HepG2 (cell line): ENCODE measurements at regions not wholly inside any gene's neighbourhood (a gene's known extent, or its start where the extent isn't known, plus 50 kb on each side); places are given as distances from the start of the nearest gene placed in this dataset.

Source experiments
- ATAC-seq: fragments of 200-7000 bp; cut with Tn5 transposase; 3 replicates; pipeline ENCODE4 v1.9.1; 2020; ENCODE audit warnings: mild to moderate bottlenecking, moderate library complexity
- BruUV-seq: library from RNA; stranded (reverse); fragments of 400-500 nt; replicated peaks from 2 replicates; lab custom pipeline; 2021; lab: Mats Ljungman, UMichigan
- CTCF ChIA-PET: fragments of 300-600 bp; formaldehyde crosslinking; extraction: SDS; loops from one replicate; lab custom pipeline; 2021; ENCODE audit warnings: low total read pairs, inconsistent platforms, low intra/inter-chr PET ratio; lab: Yijun Ruan, JAX
- POLR2A ChIA-PET: fragments of 350-600 bp; sonication (Branson Sonifier 250); formaldehyde crosslinking; loops from one replicate; lab custom pipeline; 2020; ENCODE audit warnings: antibody characterized with exemption, inconsistent platforms; lab: Yijun Ruan, JAX
- DNase-seq: peaks from one replicate; pipeline ENCODE4 v3.0.0-alpha.2; 2015; ENCODE audit warnings: low spot score
- FAIRE-seq: peaks from 3 replicates; lab custom pipeline; 2011; peaks lifted over from hg19 to GRCh38; lab: Jason Lieb, UNC
- H2AFZ ChIP-seq: one replicate; pipeline ENCODE4 v1.6.1; 2011; ENCODE audit warnings: low read length, inconsistent platforms
- H3K27ac ChIP-seq: fragments of 300-600 bp; 3 replicates; pipeline ENCODE4 v1.8.0; 2011; ENCODE audit warnings: mixed run types, mild to moderate bottlenecking, mixed read lengths, low read length, inconsistent platforms; ENCODE audit not compliant: insufficient read depth; ENCODE audit errors: extremely low read length
- H3K27me3 ChIP-seq, 2 experiments: fragments of 200-600 bp in 1 of 2; 2 replicates in 1 of 2; 3 replicates in 1 of 2; pipeline versions ENCODE4 v1.6.0 to v1.8.0; 2011; ENCODE audit warnings: low read length in 2 of 2, mild to moderate bottlenecking in 2 of 2, moderate library complexity in 2 of 2, inconsistent platforms in 1 of 2; ENCODE audit not compliant: insufficient read depth in 2 of 2, control insufficient read depth in 1 of 2
- H3K36me3 ChIP-seq, 2 experiments: fragments of 200-600 bp in 1 of 2; replicated peaks in 1 of 2; 2 replicates in 1 of 2; 3 replicates in 1 of 2; pipeline versions ENCODE4 v1.5.1 to v1.8.0; 2011; ENCODE audit warnings: low read length in 2 of 2, inconsistent platforms in 1 of 2; ENCODE audit not compliant: insufficient read depth in 2 of 2, control insufficient read depth in 1 of 2
- H3K4me1 ChIP-seq: 2 replicates; pipeline ENCODE4 v1.5.1; 2012; ENCODE audit warnings: low read length, inconsistent platforms; ENCODE audit not compliant: insufficient read depth
- H3K4me2 ChIP-seq: 2 replicates; pipeline ENCODE4 v1.6.0; 2011; ENCODE audit warnings: low read depth, low read length, inconsistent platforms
- H3K4me3 ChIP-seq, 3 experiments: fragments of 200-600 bp in 1 of 3; sonication (generic), shearing (Covaris generic) in 1 of 3; replicated peaks in 1 of 3; 2 replicates each; pipeline ENCODE4 v1.5.1; 2011 to 2016; ENCODE audit warnings: low read length in 3 of 3, inconsistent platforms in 2 of 3, low read depth in 2 of 3, mild to moderate bottlenecking in 2 of 3, control low read depth in 1 of 3, mixed read lengths in 1 of 3; ENCODE audit not compliant: insufficient read depth in 1 of 3
- H3K79me2 ChIP-seq: one replicate; pipeline ENCODE4 v1.6.1; 2011; ENCODE audit warnings: low read length, inconsistent platforms; ENCODE audit not compliant: insufficient read depth
- H3K9ac ChIP-seq: 2 replicates; pipeline ENCODE4 v1.6.0; 2011; ENCODE audit warnings: mild to moderate bottlenecking, low read depth, low read length, inconsistent platforms; ENCODE audit not compliant: insufficient read depth
- H3K9me3 ChIP-seq: 2 replicates; pipeline ENCODE4 v1.5.1; 2012; ENCODE audit warnings: mild to moderate bottlenecking, low read length
- H4K20me1 ChIP-seq: 2 replicates; pipeline ENCODE4 v1.6.0; 2011; ENCODE audit warnings: inconsistent platforms, mild to moderate bottlenecking, low read length, moderate library complexity; ENCODE audit not compliant: insufficient read depth
- ELF4 ChIP-seq: sonication (generic); formaldehyde crosslinking; IDR thresholded peaks from 2 replicates; pipeline ENCODE4 v1.5.0; 2020; ENCODE audit warnings: missing genetic modification reagents, mild to moderate bottlenecking, moderate library complexity, borderline replicate concordance
- GTF3A ChIP-seq: sonication (generic); formaldehyde crosslinking; conservative IDR thresholded peaks from 2 replicates; pipeline ENCODE4 v1.4.0; 2020; ENCODE audit warnings: mild to moderate bottlenecking, missing genetic modification reagents
- PCBP2 ChIP-seq: fragments of 200-400 bp; formaldehyde crosslinking; optimal IDR thresholded peaks from 2 replicates; pipeline ENCODE3; 2018; ENCODE audit warnings: low read length, low read depth; ENCODE audit not compliant: poor library complexity, severe bottlenecking
- REXO4 ChIP-seq: sonication (generic); formaldehyde crosslinking; IDR thresholded peaks from 2 replicates; pipeline ENCODE4 v1.8.0; 2022; ENCODE audit warnings: missing genetic modification reagents, mild to moderate bottlenecking, borderline replicate concordance
- ZNF33A ChIP-seq: sonication (generic); formaldehyde crosslinking; IDR thresholded peaks from 2 replicates; pipeline ENCODE4 v1.5.1; 2020; ENCODE audit warnings: missing genetic modification reagents, mild to moderate bottlenecking, moderate library complexity, borderline replicate concordance
- WGBS: methylation state at CpG from one replicate; pipeline ENCODE4 v1.1.6; 2017; ENCODE audit warnings: low lambda C conversion rate; 5-methylcytosine and 5-hydroxymethylcytosine counted together
- in situ Hi-C: cut with HindIII; loops from 2 replicates; pipeline ENCODE4 v1.10.0; 2017; ENCODE audit warnings: low pct_unique_long_range_greater_than_20kb; ENCODE audit not compliant: extremely low pct_ligation_motif_present
- intact Hi-C: fragments of 100-400 bp; cut with micrococcal nuclease; formaldehyde crosslinking; loops from one replicate; pipeline ENCODE4 v1.10.0; 2022; ENCODE audit not compliant: unreplicated experiment
- TF ChIP-seq, protein P1 (sequence below): sonication (generic); formaldehyde crosslinking; IDR thresholded peaks from 2 replicates; pipeline ENCODE4 v1.4.0; 2020; ENCODE audit warnings: low read depth, missing genetic modification reagents
- TF ChIP-seq, protein P2 (sequence below), 2 experiments: fragments of 450-650 bp in 1 of 2; sonication (generic) in 1 of 2; formaldehyde crosslinking in 1 of 2; IDR thresholded peaks; 2 replicates each; pipeline versions ENCODE4 v1.6.1 to v1.8.0; 2016 to 2022; ENCODE audit warnings: antibody characterized with exemption in 1 of 2, mild to moderate bottlenecking in 1 of 2, missing genetic modification reagents in 1 of 2
- TF ChIP-seq, protein P3 (sequence below): sonication (generic); formaldehyde crosslinking; conservative IDR thresholded peaks from 2 replicates; pipeline ENCODE4 v1.8.0; 2022; ENCODE audit warnings: mild to moderate bottlenecking, moderate library complexity, missing genetic modification reagents

DNA sequence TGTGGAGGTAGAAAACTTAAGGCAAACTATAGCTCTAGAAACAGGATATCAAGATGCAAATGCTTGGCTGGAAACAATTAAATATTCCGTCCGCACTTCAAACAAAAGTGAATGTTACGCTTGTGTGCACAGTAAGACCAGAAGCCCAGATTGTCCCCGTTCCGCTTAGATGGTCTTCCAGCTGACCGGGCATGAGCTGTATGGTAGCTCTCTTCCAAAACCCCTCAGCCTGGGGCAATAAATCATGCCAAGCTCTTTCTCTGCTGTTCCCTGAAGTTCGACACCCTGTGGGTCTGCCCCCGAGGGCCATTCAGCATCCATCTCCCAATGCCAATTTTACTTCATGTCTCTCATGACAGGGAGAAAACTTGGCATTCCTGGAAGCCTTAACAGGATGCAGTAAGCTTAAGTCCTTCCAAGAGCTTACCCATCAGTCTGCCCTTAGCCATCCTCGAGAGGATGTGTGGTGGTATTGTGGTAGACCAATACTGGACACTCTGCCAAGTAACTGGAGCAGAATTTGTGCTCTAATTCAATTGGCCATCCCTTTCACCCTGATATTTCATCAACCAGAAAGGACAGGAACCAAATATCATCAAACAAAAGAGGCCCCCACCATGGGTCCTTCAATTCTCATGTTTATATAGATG lies 70.7 kb upstream of the RANBP6 start:
- FAIRE-seq = no peak
- no peaks in the 10 kb centered on the region for H4K20me1 ChIP-seq
- no peaks in the 10 kb centered on the region for H3K4me1 ChIP-seq
- H3K27ac ChIP-seq = no peak overlapping the region
- no peak overlapping the region for H2AFZ ChIP-seq
- ChIA-PET POLR2A (no interaction called here), CTCF (no interaction called here)
- H3K4me3 ChIP-seq = no peak overlapping the region
- in situ Hi-C loops = no loop called here
- H3K79me2 ChIP-seq = no peaks in the 10 kb centered on the region
- WGBS = 76% methylated on average over 8 of the region's 9 CpGs
- H3K9me3 ChIP-seq = no peaks in the 10 kb centered on the region
- no peak overlapping the region for H3K4me2 ChIP-seq
- no peaks in the 10 kb centered on the region; a peak in 2 of 5 replicates for H3K27me3 ChIP-seq
- intact Hi-C loops = no loop called here
- no peaks in the 10 kb centered on the region for H3K36me3 ChIP-seq
- no peak for DNase-seq
- H3K9ac ChIP-seq = no peak overlapping the region
- ATAC-seq = no peak
- no TSS peak for BruUV-seq
- no peak for TF ChIP-seq PCBP2
- TF ChIP-seq ELF4 (CRISPR knock-in tag) = no peak
- TF ChIP-seq ZNF33A (CRISPR knock-in tag) = no peak
- TF ChIP-seq, protein P1, sequence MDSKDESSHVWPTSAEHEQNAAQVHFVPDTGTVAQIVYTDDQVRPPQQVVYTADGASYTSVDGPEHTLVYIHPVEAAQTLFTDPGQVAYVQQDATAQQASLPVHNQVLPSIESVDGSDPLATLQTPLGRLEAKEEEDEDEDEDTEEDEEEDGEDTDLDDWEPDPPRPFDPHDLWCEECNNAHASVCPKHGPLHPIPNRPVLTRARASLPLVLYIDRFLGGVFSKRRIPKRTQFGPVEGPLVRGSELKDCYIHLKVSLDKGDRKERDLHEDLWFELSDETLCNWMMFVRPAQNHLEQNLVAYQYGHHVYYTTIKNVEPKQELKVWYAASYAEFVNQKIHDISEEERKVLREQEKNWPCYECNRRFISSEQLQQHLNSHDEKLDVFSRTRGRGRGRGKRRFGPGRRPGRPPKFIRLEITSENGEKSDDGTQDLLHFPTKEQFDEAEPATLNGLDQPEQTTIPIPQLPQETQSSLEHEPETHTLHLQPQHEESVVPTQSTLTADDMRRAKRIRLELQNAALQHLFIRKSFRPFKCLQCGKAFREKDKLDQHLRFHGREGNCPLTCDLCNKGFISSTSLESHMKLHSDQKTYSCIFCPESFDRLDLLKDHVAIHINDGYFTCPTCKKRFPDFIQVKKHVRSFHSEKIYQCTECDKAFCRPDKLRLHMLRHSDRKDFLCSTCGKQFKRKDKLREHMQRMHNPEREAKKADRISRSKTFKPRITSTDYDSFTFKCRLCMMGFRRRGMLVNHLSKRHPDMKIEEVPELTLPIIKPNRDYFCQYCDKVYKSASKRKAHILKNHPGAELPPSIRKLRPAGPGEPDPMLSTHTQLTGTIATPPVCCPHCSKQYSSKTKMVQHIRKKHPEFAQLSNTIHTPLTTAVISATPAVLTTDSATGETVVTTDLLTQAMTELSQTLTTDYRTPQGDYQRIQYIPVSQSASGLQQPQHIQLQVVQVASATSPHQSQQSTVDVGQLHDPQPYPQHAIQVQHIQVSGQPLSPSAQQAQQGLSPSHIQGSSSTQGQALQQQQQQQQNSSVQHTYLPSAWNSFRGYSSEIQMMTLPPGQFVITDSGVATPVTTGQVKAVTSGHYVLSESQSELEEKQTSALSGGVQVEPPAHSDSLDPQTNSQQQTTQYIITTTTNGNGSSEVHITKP = no peak
- TF ChIP-seq, protein P2, sequence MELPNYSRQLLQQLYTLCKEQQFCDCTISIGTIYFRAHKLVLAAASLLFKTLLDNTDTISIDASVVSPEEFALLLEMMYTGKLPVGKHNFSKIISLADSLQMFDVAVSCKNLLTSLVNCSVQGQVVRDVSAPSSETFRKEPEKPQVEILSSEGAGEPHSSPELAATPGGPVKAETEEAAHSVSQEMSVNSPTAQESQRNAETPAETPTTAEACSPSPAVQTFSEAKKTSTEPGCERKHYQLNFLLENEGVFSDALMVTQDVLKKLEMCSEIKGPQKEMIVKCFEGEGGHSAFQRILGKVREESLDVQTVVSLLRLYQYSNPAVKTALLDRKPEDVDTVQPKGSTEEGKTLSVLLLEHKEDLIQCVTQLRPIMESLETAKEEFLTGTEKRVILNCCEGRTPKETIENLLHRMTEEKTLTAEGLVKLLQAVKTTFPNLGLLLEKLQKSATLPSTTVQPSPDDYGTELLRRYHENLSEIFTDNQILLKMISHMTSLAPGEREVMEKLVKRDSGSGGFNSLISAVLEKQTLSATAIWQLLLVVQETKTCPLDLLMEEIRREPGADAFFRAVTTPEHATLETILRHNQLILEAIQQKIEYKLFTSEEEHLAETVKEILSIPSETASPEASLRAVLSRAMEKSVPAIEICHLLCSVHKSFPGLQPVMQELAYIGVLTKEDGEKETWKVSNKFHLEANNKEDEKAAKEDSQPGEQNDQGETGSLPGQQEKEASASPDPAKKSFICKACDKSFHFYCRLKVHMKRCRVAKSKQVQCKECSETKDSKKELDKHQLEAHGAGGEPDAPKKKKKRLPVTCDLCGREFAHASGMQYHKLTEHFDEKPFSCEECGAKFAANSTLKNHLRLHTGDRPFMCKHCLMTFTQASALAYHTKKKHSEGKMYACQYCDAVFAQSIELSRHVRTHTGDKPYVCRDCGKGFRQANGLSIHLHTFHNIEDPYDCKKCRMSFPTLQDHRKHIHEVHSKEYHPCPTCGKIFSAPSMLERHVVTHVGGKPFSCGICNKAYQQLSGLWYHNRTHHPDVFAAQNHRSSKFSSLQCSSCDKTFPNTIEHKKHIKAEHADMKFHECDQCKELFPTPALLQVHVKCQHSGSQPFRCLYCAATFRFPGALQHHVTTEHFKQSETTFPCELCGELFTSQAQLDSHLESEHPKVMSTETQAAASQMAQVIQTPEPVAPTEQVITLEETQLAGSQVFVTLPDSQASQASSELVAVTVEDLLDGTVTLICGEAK (IDR thresholded peaks at IDR 0.05) = no peak
- TF ChIP-seq, protein P2 (CRISPR knock-in tag; IDR thresholded peaks at IDR 0.05) = no peak
- TF ChIP-seq GTF3A (CRISPR knock-in tag) = no peak
- no peak for TF ChIP-seq REXO4 (CRISPR knock-in tag)
- TF ChIP-seq, protein P3, sequence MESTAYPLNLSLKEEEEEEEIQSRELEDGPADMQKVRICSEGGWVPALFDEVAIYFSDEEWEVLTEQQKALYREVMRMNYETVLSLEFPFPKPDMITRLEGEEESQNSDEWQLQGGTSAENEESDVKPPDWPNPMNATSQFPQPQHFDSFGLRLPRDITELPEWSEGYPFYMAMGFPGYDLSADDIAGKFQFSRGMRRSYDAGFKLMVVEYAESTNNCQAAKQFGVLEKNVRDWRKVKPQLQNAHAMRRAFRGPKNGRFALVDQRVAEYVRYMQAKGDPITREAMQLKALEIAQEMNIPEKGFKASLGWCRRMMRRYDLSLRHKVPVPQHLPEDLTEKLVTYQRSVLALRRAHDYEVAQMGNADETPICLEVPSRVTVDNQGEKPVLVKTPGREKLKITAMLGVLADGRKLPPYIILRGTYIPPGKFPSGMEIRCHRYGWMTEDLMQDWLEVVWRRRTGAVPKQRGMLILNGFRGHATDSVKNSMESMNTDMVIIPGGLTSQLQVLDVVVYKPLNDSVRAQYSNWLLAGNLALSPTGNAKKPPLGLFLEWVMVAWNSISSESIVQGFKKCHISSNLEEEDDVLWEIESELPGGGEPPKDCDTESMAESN = no peak
